Breast epithelium (tissue), 4 donors: ENCODE measurements at regions not wholly inside any gene's neighbourhood (a gene's known extent, or its start where the extent isn't known, plus 50 kb on each side); places are given as distances from the start of the nearest gene placed in this dataset.

Experiments used
- DNase-seq, 2 donors: peaks; one replicate each; pipeline ENCODE4 v3.0.0-alpha.2; 2019; ENCODE audit warnings: low spot score in 2 of 2
- H3K27ac ChIP-seq, 2 donors: fragments of 200-600 bp; sonication (generic) in 1 of 2; one replicate each; pipeline ENCODE4 v1.5.1; 2016 to 2019; ENCODE audit warnings: mild to moderate bottlenecking in 1 of 2
- H3K27me3 ChIP-seq, 2 donors: fragments of 200-600 bp; sonication (generic) in 1 of 2; one replicate each; pipeline versions ENCODE4 v1.5.1 to v1.6.0; 2017 to 2019; ENCODE audit warnings: control low read depth in 1 of 2, mild to moderate bottlenecking in 1 of 2
- H3K36me3 ChIP-seq: fragments of 200-600 bp; one replicate; pipeline ENCODE4 v1.5.1; 2019
- H3K4me1 ChIP-seq, 2 donors: fragments of 200-600 bp; sonication (generic); one replicate each; pipeline ENCODE4 v1.5.1; 2016 to 2019; ENCODE audit warnings: control low read depth in 1 of 2
- H3K4me3 ChIP-seq, 3 donors: fragments of 200-600 bp; sonication (generic); 1 replicate in 2 of 3; 2 replicates in 1 of 3; pipeline ENCODE4 v1.5.1; 2016 to 2019; ENCODE audit warnings: mild to moderate bottlenecking in 3 of 3, moderate library complexity in 2 of 3
- H3K9me3 ChIP-seq, 2 donors: fragments of 200-600 bp; sonication (generic) in 1 of 2; one replicate each; pipeline ENCODE4 v1.5.1; 2016 to 2019; ENCODE audit warnings: control low read depth in 1 of 2
- POLR2A ChIP-seq: fragments of 450-650 bp; IDR thresholded peaks from one replicate; pipeline ENCODE4 v1.6.1; 2016; ENCODE audit warnings: antibody characterized with exemption, mild to moderate bottlenecking, moderate library complexity
- POLR2AphosphoS5 ChIP-seq, 3 donors: sonication (generic); formaldehyde crosslinking; IDR thresholded peaks; one replicate each; pipeline ENCODE4 v1.6.1; 2017; ENCODE audit warnings: antibody characterized with exemption in 3 of 3
- intact Hi-C: fragments of 100-400 bp; cut with DNase I; formaldehyde crosslinking; loops from one replicate; pipeline ENCODE4 v1.15.1; 2023; ENCODE audit warnings: low total_unique reads
- TF ChIP-seq, protein P1 (sequence below), 3 donors: fragments of 450-650 bp; IDR thresholded peaks; one replicate each; pipeline ENCODE4 v1.5.1; 2016 to 2017; ENCODE audit warnings: antibody characterized with exemption in 3 of 3, mild to moderate bottlenecking in 3 of 3, moderate library complexity in 3 of 3

DNA sequence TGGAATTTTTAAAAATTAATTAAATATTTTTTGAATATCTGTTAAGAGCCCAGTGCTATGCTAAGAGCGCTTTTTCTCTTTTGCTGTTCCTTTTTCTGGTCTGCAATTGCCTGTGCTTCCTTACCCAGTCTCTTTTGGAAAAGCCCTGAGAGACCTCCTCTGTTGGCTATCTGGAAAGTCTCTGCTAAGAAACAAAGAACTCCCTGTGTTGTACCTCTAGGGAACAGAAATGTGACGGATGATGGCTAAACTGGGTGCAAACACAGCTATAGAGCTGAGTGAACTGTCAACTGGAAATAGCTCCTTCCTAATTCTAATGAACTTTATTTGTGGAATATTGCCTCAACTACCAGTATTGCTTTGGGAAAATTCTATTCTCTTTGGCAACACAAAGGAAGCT is 261.6 kb upstream of the NOVA1 start:
- intact Hi-C loops = no loop called here

DNA sequence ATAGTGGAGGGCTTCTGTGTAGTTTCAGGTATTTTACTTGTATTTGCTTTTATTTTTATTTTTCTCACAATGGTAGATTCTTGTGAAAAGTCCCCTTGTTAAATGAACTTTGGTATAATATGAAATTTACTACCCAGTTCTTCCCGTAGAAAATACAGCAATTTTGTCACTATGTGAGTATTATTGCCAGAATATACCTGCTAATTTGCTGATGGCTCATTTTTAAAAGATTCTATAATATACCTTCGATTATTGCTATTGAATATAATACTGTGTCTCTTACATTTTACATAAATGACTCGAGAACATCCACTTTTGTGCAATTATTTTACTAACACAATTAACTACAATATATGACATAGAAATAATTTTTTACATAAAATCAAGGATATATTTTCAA is 262.3 kb upstream of the NOVA1 start:
- intact Hi-C loops = no loop called here
- Histone ChIP-seq H3K4me1 (no peaks in the 10 kb centered on the region), H3K27me3 (no peaks in the 10 kb centered on the region), H3K36me3 (no peaks in the 10 kb centered on the region), H3K27ac (no peak overlapping the region), H3K9me3 (no peaks in the 10 kb centered on the region), H3K4me3 (no peak overlapping the region)
- DNase-seq = no peak
- TF ChIP-seq, protein P1, sequence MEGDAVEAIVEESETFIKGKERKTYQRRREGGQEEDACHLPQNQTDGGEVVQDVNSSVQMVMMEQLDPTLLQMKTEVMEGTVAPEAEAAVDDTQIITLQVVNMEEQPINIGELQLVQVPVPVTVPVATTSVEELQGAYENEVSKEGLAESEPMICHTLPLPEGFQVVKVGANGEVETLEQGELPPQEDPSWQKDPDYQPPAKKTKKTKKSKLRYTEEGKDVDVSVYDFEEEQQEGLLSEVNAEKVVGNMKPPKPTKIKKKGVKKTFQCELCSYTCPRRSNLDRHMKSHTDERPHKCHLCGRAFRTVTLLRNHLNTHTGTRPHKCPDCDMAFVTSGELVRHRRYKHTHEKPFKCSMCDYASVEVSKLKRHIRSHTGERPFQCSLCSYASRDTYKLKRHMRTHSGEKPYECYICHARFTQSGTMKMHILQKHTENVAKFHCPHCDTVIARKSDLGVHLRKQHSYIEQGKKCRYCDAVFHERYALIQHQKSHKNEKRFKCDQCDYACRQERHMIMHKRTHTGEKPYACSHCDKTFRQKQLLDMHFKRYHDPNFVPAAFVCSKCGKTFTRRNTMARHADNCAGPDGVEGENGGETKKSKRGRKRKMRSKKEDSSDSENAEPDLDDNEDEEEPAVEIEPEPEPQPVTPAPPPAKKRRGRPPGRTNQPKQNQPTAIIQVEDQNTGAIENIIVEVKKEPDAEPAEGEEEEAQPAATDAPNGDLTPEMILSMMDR (IDR thresholded peaks at IDR 0.05) = no peak

More for the DNA sequence above, 261.6 kb upstream of the NOVA1 start:
- Histone ChIP-seq H3K27me3 (no peaks in the 10 kb centered on the region), H3K4me3 (no peak overlapping the region), H3K36me3 (no peaks in the 10 kb centered on the region), H3K4me1 (no peaks in the 10 kb centered on the region), H3K9me3 (no peaks in the 10 kb centered on the region), H3K27ac (no peak overlapping the region)
- no peak for DNase-seq
- TF ChIP-seq POLR2A = no peak

DNA sequence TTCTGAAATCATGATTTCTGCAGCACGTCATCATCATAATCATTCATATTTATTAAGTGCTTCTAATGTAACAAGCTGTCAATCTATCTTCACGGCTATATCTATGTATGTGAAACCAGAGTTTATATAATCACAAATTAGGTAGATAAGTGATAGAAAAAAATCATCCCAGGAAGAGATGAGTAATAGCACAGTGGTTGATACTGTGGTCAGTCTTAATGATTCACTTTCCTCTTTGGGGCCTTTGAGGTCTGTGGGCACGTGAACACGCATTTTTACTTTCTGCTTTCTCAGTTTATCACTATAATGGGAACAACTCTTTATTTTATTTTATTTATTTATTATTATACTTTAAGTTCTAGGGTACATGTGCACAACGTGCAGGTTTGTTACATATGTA is 265.9 kb upstream of the NOVA1 start:
- no peaks in the 10 kb centered on the region for H3K4me1 ChIP-seq
- DNase-seq = no peak
- H3K36me3 ChIP-seq = no peaks in the 10 kb centered on the region
- H3K27ac ChIP-seq = no peak overlapping the region
- no peaks in the 10 kb centered on the region for H3K27me3 ChIP-seq
- H3K9me3 ChIP-seq = no peaks in the 10 kb centered on the region
- no peak for TF ChIP-seq POLR2AphosphoS5 (IDR thresholded peaks at IDR 0.05)
- TF ChIP-seq, protein P1 (IDR thresholded peaks at IDR 0.05) = no peak
- TF ChIP-seq POLR2A = no peak
- no peak overlapping the region for H3K4me3 ChIP-seq
- intact Hi-C loops = no loop called here

DNA sequence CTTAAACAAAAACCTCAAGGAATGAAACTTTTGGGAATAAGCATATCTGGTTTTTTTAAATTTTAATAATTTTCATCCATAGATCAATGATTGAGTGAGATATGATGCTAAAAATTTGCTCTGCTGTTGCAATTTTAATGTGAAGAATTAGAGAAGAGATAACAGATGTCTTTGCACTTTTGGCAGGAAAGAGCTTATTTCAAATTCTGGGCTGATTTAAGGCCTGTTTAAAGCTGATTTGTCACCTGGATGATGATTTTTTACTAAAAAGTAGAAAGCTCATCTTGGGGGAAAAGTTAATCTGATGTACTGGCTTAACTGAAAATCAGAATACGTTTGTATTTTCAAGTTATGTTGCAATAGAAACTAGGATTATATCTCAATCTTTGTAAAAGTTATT is 268.9 kb upstream of the NOVA1 start:
- DNase-seq = no peak
- Histone ChIP-seq H3K27ac (no peak overlapping the region), H3K4me3 (no peak overlapping the region), H3K4me1 (no peaks in the 10 kb centered on the region), H3K36me3 (no peaks in the 10 kb centered on the region), H3K27me3 (no peaks in the 10 kb centered on the region), H3K9me3 (no peaks in the 10 kb centered on the region)
- TF ChIP-seq POLR2A = no peak
- no peak for TF ChIP-seq POLR2AphosphoS5 (IDR thresholded peaks at IDR 0.05)
- TF ChIP-seq, protein P1 (IDR thresholded peaks at IDR 0.05) = no peak
- intact Hi-C loops = no loop called here

DNA sequence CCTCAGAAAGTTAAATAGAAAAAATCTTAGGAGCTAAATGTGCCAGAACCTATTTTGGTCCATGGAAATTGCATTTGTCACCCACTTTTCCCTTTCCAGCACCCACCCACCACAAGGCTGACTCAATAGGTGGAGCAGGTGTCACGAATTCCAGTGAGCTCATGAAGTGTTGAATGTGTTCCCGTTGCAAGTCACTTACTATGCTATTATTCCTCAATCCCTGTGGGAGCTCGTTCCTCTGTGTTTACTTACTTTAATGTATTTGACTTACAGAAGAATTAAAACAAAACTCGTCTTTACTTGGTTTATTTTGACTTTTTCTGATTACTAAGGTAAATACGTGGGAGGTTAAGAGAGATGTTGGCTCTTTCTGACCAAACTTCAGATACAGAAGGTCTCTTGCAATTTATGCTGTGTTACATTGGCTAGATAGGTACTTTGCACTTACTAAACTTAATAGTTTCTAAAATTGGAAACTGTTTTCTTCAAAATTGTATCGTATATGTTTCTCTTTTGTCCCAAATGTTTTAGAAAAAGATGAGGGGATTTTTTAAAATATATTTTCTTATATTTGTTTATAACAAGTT is 269.4 kb upstream of the NOVA1 start:
- TF ChIP-seq POLR2AphosphoS5 (IDR thresholded peaks at IDR 0.05) (no peak), POLR2A (no peak)
- TF ChIP-seq, protein P1 (IDR thresholded peaks at IDR 0.05) = no peak
- no peak for DNase-seq
- Histone ChIP-seq H3K4me1 (no peaks in the 10 kb centered on the region), H3K36me3 (no peaks in the 10 kb centered on the region), H3K27ac (no peak overlapping the region), H3K27me3 (no peaks in the 10 kb centered on the region), H3K9me3 (no peaks in the 10 kb centered on the region), H3K4me3 (no peak overlapping the region)
- intact Hi-C loops = no loop called here

DNA sequence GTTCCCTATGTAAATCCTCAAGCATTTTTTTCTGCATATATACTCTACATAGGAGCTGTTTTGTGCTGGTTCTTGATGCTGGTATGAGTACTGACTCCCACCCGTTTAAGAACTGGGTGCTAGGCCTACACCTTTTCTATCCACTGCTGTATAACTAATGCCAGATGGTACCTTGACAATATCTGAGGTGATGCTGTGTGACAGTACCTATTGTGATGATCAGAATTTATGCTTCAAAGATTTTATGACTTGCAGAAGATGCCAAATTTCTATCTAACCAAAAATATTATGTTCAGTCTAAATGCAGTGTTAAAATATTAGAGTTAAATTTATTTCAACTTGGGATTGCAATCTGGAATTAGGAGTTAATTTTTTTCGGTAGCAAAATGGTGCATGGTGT is 272.3 kb upstream of the NOVA1 start:
- no peak for TF ChIP-seq POLR2A
- TF ChIP-seq, protein P1 (IDR thresholded peaks at IDR 0.05) = no peak
- TF ChIP-seq POLR2AphosphoS5 (IDR thresholded peaks at IDR 0.05) = no peak

More for the DNA sequence above, 272.3 kb upstream of the NOVA1 start:
- H3K36me3 ChIP-seq = no peaks in the 10 kb centered on the region
- no peak overlapping the region for H3K27ac ChIP-seq
- intact Hi-C loops = no loop called here
- DNase-seq = no peak
- no peaks in the 10 kb centered on the region for H3K27me3 ChIP-seq
- no peak overlapping the region for H3K4me3 ChIP-seq
- no peaks in the 10 kb centered on the region for H3K4me1 ChIP-seq
- no peaks in the 10 kb centered on the region for H3K9me3 ChIP-seq
